ENCODE measurements at regions not wholly inside any gene's neighbourhood (a gene's known extent, or its start where the extent isn't known, plus 50 kb on each side); places are given as distances from the start of the nearest gene placed in this dataset.
"Not testable (repeated sequence)": the region's sequence is repeated elsewhere in the genome, so short reads cannot be mapped to it uniquely, and the experiment has no call there.

GRCh38 chr10:28354511-28354910 is 51.6 kb upstream of the MPP7 start:
- DNase-seq: no peak

DNA sequence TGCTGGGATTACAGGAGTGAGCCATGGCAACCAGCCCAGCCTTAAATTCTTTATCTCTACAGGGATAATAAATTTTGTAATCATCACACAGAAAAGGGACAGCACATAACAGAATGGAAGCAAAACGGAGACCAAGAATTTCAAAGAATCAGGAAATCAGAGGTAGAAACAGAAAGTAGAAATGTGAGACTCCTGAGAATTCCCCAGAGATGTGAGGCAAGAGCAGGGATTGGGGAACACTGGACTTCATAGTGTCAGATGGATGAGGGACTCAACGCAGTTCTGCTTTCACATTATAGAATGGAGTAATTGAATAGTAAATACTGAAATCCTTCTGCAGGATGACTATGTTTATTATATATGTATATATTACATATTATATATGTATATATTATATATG is 52.5 kb upstream of the MPP7 start:
- no peak for DNase-seq

DNA sequence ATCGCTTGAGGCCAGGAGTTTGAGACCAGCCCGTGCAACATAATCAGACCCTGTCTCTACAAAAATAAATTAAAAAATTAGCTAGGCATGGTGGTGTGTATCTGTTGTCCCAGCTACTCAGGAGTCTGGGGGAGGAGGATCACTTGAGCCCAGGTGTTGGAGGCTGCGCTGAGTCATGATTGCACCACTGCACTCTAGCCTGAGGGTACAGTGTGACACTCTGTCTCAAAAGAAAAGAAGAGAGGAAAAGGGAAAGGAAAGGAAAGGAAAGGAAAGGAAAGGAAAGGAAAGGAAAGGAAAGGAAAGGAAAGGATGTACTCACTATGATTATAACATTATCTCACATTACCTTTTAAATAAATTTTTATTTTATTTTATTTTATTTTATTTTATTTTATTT is 56.5 kb upstream of the MPP7 start:
- no peak for DNase-seq

DNA sequence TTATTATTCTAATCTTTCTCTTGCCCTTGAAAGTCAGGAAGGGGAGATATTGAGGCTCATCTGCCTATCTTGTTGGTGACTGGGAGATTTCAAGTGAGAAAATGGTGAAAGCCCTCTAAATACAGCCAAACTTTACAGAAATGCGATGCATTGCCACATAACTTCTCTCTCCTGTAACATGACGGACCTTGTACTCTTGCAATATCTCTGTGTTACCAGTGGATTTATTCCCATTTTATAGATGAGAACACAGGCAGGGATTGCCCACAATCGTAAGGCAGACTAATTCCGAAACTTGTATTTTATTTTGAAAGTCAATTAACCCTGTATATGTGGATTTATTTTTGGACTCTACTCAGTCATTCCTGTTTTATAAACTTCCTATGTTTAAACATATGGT is 57.3 kb upstream of the MPP7 start:
- no peak for DNase-seq

- DNase-seq: no peak
These were observed 60.5 kb upstream of the MPP7 start for GRCh38 chr10:28363376-28363775.

DNA sequence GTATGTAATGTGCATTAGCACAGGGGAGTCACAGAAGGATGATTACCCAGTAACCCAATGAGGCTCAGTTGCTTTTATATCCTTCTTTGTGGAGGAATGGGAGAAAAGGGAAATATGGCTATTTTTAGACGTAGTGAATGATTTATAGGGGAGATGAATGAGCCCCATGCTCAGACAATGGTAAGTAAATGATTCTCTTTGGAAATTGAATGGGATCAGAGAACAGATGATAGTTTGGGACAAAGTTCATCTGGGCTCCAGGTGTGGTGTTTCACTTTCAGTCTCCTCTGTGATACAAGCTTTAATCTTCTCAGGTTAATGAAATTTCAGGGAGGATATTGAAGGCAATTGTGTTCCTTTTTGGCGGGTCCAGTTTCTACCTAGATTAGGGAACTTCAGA is 63.0 kb upstream of the MPP7 start:
- DNase-seq: no peak

DNA sequence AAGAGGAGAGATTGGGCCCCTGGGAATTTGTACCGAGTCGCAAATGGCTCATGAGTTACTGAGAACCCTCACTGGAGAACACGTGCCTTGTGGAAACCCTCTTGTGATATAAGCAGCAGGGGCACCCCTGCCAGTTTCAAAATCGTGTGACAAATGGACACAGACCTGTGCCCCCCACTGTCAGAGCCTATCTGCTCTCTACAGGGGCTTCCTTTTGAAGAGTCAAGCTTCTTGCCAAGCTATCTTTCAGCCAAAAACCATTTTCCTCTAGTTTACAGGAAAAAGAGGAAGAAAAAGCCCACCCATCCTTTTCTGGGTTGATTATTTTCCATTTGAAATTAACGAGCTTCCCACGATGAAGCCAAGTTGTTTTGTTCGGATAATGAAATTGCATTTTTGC is 64.1 kb upstream of the MPP7 start:
- no peak for DNase-seq

- no peak for DNase-seq
These were observed 64.5 kb upstream of the MPP7 start for GRCh38 chr10:28367413-28367812.

DNA sequence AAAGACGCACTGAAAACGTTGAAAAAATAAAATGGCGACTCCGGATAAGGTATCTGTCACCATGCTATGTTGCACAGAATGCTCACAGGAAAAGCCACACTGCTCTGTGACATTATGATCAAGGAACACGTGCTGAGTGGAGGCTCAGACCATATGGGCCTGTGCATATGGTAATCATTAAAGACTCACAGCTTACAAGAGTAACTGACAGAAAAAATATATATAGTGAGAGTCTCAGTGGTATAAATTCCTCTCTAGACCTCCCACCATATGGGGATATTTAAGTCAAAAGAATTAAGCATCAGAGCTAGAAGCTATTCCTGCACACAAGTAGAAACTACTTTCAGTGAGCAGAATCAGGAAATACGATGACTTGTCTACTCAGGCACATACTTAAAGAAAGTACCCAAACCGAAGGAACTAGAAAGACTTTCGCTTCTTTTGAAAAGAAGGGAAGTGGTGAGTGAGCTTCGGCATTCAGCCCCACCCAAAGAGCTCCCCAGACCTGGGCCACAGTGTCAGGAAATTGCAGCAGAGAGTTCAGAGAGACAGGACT is 65.1 kb upstream of the MPP7 start:
- DNase-seq: no peak

DNA sequence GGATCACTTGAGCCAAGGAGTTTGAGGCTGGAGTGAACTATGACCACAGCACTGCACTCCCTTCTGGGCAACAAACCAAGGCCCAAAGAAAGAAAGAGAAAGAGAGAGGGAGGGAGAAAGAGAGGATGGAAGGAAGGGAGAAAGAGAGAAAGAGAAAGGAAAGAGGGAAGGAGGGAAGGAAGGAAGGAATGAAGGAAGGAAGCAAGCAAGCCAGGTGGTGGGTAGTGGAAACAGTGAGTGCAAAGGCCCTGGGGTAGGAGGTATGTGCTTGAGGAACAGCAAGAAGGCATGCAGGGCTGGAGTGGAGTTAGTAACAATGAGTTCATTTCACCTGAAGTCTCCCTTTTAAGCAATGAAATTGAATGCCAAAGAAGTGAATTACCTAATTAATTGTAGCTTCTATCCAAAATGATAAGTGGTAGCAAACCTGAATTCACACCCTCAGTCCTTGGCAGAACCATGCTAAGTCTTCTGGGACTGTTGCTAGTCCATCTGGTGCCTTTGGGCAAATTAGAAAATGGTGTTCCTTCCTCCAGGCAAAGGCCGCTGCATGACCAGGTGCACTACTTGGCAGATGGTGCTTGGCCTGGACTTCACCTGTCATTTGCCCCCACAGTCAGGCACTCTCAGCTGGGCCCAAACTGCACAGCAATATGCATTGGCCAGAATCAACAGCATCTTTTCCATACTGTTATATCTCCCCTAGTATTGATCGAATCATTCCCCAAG is 67.4 kb upstream of the MPP7 start:
- DNase-seq: no peak

DNA sequence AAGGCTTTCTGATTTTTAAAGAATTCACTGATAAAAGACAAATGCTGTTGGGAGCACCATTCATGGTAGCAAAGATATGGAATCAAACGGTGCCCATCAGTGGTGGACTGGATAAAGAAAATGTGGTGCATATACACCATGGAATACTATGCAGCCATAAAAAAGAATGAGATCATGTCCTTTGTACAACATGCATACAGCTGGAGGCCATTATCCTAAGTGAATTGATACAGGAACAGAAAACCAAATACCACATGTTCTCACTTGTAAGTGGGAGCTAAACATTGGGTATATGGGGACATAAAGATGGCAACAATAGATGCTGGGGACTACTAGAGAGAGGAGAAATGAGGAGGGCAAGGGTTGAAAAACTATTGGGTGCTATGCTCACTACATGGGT is 68.8 kb upstream of the MPP7 start:
- DNase-seq: not testable (repeated sequence)

- DNase-seq: no peak
These were observed 71.2 kb upstream of the MPP7 start for GRCh38 chr10:28374036-28374435.

DNA sequence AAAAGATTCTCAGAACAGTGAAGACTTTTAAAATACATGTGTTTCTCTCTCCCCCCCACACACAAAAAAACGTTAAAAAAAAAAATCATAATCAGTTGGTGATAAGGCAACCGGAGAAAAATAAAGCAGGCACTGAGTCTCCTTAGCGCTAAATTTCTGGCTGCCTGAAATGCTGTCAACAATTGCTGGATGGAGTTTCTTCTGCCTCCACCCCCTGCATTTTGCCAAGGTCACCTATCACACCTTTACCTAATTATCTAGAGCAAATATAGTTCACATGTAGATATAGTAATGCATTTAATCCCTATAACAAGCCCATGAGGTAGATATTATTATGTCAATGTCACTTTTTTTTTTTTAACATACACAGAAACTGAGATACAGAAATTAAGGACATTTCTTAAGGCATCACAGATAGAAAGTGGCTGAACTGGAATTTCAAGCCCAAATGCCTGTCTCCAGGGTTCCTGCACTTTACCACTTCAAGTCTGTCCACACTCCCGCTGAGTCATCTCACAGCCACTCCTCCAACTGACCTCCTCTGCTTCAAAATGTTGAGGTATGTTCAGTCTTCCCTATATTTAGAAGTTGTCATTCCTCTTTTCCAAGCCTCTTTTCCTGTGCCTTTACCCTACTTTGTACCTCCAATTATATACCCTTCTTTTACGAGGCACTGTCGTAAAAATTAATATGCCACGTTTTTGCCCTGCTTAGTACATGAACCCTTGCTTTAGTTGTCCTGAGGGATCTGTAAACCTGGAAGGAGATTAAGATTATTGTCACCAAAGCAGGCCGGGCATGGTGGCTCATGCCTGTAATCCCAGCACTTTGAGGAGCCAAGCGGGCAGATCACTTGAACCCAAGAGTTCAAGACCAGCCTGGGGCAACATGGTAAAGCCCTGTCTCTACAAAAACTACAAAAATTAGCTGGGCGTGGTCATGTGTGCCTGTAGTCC is 72.8 kb upstream of the MPP7 start:
- no peak for DNase-seq

GRCh38 chr10:28378986-28379585 is 76.2 kb upstream of the MPP7 start:
- DNase-seq: no peak

GRCh38 chr10:28381466-28381865 is 78.6 kb upstream of the MPP7 start:
- no peak for DNase-seq

DNA sequence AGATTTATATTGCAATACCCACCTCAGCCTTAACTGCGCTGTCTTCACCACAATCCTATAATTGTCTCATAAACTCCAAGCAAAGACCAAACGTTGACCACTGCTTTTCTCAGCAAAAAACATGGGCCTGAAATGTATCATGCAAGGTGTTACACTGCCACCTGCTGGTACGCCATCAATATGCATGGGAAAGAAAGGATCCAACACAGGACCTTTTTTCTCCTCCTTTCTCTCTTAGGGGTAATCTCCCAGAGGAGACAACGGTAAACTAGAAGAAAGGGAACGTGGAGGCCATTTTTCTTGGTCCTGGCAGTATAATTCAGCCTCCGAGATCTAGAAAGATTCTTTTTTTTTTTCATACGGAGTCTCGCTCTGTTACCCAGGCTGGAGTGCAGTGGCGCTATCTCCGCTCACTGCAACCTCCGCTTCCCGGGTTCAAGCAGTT is 79.1 kb upstream of the MPP7 start:
- DNase-seq: peak; percentile 49

GRCh38 chr10:28382525-28383269 is 79.8 kb upstream of the MPP7 start:
- DNase-seq: no peak

GRCh38 chr10:28384557-28384956 is 81.7 kb upstream of the MPP7 start:
- DNase-seq: no peak

DNA sequence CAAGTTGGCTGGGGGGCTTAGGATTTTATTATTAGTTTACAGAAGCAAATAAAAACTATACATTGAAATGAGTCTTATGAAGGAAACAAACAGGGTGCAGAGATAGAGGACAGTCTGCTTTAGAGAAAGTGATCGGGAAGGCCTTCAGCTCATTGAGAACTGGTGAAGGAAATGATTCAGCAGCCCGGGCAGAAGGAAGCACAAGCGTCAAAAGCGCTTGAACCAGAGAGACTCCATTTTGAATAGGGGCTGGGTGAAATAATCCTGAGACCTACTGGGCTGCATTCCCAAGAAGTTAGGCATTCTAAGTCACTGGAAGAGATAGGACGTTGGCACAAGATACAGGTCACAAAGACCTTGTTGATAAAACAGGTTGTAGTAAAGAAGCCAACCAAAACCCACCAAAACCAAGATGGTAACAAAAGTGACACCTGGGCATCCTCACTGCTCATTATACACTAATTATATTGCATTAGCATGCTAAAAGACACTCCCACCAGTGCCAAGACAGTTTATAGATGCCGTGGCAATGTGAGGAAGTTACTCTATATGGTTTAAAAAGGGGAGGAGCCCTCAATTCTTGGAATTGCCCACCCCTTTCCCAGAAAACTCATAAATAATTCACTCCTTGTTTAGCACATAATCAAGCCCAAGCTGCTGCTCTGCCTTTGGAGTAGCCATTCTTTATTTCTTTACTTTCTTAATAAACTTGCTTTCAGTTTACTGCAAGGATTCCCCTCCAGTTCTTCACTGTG is 83.1 kb upstream of the MPP7 start:
- DNase-seq: no peak

- no peak for DNase-seq
These were observed 83.6 kb upstream of the MPP7 start for GRCh38 chr10:28386503-28386868.

GRCh38 chr10:28387140-28387539 is 84.3 kb upstream of the MPP7 start:
- no peak for DNase-seq

- DNase-seq: no peak
These were observed 88.4 kb upstream of the MPP7 start for GRCh38 chr10:28391283-28391682.

All from NCI-H774 (cell line).